ENCODE measurements at regions not wholly inside any gene's neighbourhood (a gene's known extent, or its start where the extent isn't known, plus 50 kb on each side); places are given as distances from the start of the nearest gene placed in this dataset.

DNA sequence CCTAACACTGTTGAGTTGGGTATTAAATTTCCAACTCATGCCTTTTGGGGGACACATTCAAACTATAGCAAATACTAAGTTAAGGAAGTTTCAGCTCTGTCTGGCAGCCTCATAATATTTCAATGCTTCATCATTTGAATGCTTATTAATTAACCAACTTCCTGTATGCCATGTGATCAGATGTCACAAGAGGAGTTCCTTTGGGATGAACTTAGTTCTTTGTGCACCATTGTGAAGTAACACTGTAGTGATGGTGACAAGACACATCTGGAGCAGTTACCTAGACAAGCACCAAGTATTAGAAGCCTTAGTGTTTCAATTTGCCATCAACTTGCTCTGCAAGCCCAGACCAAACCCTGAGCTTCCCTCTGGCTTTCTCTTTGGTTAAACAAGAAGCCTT lies 90.7 kb upstream of the IL12B start:
- TF ChIP-seq, protein P1, sequence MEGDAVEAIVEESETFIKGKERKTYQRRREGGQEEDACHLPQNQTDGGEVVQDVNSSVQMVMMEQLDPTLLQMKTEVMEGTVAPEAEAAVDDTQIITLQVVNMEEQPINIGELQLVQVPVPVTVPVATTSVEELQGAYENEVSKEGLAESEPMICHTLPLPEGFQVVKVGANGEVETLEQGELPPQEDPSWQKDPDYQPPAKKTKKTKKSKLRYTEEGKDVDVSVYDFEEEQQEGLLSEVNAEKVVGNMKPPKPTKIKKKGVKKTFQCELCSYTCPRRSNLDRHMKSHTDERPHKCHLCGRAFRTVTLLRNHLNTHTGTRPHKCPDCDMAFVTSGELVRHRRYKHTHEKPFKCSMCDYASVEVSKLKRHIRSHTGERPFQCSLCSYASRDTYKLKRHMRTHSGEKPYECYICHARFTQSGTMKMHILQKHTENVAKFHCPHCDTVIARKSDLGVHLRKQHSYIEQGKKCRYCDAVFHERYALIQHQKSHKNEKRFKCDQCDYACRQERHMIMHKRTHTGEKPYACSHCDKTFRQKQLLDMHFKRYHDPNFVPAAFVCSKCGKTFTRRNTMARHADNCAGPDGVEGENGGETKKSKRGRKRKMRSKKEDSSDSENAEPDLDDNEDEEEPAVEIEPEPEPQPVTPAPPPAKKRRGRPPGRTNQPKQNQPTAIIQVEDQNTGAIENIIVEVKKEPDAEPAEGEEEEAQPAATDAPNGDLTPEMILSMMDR (IDR thresholded peaks at IDR 0.05; ENCODE audit: low read depth, low read length) = no peak
- H3K4me3 ChIP-seq (ENCODE audit: low read depth, low read length) = no peak overlapping the region

DNA sequence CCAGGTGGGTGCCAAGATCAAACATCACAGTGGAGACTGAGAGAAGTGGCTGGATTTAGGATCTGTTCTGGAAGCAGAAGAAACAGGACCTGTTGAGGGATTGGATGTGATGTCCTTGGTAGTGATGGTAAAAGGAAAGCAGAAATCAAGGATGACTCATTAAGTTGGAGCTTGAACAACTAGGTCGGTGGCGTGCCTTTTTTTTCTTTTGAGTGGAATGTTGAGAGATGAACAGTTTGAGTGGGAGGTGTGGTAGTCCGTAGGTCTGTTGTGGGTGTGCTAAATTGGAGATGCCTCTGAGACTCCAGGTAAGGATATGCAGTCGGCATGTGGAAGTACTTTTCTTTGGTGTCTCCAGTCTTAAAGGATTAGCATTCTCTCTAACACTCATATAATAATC lies 92.1 kb upstream of the IL12B start:
- no peak overlapping the region for H3K4me3 ChIP-seq (ENCODE audit: low read depth, low read length)
- TF ChIP-seq, protein P1 (IDR thresholded peaks at IDR 0.05; ENCODE audit: low read depth, low read length) = no peak

DNA sequence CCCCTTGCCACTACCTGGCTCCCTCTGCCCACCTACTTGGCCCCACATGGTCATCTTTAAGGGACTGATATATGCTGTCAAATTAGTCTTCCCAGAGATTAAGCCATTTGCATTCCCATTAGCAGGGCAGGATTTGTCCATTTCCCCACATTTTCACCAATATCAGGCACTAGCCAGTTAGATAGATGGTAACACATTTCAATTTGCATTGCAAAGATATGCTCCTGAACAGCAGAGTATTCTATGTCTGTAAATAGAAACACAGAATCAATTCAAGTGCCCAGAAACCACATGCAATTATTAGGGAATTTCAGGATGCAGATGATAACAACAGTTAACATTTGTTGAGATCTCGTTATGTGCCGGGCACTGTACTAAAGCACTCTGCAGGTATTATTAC lies 92.6 kb upstream of the IL12B start:
- TF ChIP-seq, protein P1 (IDR thresholded peaks at IDR 0.05; ENCODE audit: low read depth, low read length) = no peak
- no peak overlapping the region for H3K4me3 ChIP-seq (ENCODE audit: low read depth, low read length)

DNA sequence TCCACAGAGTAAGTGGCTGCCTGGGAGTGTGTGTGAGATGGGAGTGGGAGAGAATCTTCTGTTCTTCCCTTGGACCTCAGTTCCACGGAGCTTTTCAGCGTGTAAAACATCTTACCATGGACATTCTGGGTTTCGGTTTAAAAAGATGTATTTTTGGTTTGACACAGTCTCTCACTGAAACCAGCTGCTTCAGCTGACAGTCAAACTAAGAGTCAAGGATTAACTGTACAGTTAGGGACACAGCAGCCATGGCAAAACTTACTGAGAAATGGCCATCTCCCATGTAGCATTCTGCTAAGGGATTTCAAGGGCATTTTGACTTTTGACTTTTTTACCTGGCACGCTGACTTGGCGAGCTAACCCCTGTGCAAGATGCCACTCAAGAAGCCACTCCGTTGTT lies 93.8 kb upstream of the IL12B start:
- TF ChIP-seq, protein P1 (IDR thresholded peaks at IDR 0.05; ENCODE audit: low read depth, low read length) = no peak
- H3K4me3 ChIP-seq (ENCODE audit: low read depth, low read length) = no peak overlapping the region

DNA sequence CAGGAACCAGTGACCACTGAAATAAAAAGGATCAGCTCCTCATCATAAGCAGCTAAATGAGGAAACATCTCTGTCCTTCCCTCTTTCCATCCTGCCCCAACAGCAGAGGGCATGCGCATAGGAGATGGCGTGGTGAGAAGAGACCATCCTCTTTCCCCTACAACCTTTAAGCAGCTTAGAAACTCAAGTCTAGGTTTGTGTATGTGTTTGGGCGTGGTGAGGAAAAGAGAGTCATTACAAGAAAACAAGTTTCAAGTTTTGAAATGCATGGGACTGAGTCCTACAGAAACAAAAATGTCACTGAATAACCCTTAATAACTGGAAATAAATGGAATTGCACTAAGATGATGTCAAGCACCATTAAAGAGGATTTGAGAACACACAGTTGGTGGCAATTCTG lies 96.4 kb upstream of the IL12B start:
- TF ChIP-seq, protein P1 (IDR thresholded peaks at IDR 0.05; ENCODE audit: low read depth, low read length) = no peak

DNA sequence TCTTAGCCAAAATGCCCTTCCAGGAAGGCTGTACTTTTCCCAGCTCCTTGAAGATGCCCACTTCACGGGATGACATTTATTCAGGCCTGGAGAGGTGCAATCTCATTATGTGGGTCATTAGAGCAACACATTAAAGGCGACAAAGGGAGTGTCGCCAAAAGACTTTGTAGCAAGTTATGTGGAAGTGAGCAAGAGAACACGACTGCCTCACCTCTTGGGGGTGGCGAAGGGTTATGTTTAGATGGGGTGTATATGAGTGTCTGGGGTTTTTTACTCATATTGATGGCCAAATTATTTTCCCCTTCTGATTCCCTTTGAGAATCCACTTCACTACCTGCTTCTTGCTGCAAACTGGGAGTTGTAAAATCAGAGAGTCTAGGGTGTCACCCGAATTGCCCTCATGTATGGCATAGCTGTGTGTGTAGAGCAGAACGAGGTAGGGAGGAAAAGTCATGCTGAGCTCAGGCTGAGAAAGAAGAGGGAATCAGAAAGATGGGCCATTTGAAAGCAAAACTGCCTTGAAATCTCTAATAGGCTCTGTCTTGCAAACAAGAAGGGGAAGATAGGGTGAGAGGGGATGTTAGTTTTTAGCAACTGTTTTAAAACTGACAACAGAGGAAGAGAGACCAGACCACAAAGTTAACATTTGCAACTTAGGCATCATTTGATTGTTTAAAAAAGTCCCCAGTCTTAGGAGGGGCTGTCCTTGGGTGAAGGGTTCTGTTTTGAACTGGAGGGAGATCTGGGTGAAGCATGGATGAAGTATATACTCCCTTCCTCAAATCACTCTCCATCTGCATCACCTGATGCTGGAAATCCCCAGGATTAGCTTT lies 97.1 kb upstream of the IL12B start:
- no peak overlapping the region for H3K4me3 ChIP-seq (ENCODE audit: low read depth, low read length)
- TF ChIP-seq, protein P1 (IDR thresholded peaks at IDR 0.05; ENCODE audit: low read depth, low read length) = no peak

More for the DNA sequence above, 96.4 kb upstream of the IL12B start:
- no peak overlapping the region for H3K4me3 ChIP-seq (ENCODE audit: low read depth, low read length)

DNA sequence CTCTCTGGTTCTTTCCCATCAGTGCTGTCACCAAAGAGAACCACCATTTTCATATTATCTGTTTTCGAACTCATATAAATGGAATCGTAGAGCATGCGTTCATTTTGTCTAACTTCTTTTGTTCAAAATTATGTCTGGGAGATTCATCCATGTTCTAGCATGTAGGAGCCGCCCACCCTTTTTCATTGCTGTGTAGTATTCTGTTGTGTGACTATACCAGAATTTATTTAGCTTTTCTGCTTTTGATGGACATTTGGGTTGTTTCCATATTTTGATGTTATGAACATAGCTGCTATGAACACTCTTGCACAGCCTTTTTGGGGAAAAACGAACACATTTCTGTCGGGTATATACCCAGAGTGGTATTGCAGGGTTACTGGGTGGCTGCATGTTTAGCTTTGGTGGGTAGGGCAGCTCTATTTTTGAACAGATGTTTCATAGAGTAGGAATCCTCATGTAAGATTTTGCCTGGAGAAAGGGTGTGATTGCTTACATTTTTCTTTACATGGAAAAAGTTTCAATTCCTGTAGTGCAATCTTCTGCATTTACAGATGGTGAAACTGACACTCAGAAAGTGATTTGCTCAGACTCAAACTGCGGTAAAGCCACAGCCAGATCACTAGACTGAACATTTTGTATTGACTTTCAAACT lies 100.2 kb upstream of the IL12B start:
- TF ChIP-seq, protein P1 (IDR thresholded peaks at IDR 0.05; ENCODE audit: low read depth, low read length) = no peak
- H3K4me3 ChIP-seq (ENCODE audit: low read depth, low read length) = no peak overlapping the region
